ENCODE measurements at regions not wholly inside any gene's neighbourhood (a gene's known extent, or its start where the extent isn't known, plus 50 kb on each side); places are given as distances from the start of the nearest gene placed in this dataset.

DNA sequence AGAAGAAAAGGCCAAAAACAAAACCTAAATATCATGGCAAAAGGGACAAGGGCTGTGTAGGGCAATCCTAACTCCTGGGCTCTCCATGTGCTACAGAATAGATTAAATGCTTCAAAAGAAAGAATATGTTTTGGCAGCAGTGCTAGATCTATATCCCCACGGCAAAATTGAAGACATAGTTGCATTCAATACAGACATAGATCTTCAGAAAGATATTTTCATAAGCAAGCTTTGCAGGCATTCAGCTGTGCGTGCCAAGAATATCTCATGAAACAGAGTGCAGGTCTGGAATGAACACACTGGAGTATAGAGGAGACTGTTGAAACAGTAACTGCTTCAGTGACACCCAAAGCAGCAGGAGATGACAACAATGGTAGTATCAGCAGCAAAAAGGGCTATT, 1476.9 kb downstream of the ARAP2 start:
- intact Hi-C loops (cut with micrococcal nuclease) = no loop called here
- ChIA-PET POLR2A (no interaction called here), CTCF (interaction anchor here (0.6 to 1.1 kb wide), 4 partner anchors 10 to 1166 kb away, joined by 3 to 4 read pairs (median 3); no protein-coding TSS in a partner anchor)
- no peaks in the 10 kb centered on the region for H3K9me3 Mint-ChIP-seq (ENCODE audit: unreplicated experiment)
- no peak for DNase-seq (ENCODE audit: unreplicated experiment)
- no peaks in the 10 kb centered on the region for H3K36me3 Mint-ChIP-seq (ENCODE audit: insufficient read depth, unreplicated experiment)
- no peak overlapping the region for H3K4me3 Mint-ChIP-seq (ENCODE audit: unreplicated experiment)
- no peak overlapping the region for H3K27ac Mint-ChIP-seq (ENCODE audit: low read depth, unreplicated experiment)
- BruUV-seq (replicated peaks) = no TSS peak
- H3K27me3 Mint-ChIP-seq (ENCODE audit: insufficient read depth, unreplicated experiment) = no peaks in the 10 kb centered on the region
- no peaks in the 10 kb centered on the region for H3K4me1 Mint-ChIP-seq (ENCODE audit: insufficient read depth, unreplicated experiment)
- TF ChIP-seq, protein P1, sequence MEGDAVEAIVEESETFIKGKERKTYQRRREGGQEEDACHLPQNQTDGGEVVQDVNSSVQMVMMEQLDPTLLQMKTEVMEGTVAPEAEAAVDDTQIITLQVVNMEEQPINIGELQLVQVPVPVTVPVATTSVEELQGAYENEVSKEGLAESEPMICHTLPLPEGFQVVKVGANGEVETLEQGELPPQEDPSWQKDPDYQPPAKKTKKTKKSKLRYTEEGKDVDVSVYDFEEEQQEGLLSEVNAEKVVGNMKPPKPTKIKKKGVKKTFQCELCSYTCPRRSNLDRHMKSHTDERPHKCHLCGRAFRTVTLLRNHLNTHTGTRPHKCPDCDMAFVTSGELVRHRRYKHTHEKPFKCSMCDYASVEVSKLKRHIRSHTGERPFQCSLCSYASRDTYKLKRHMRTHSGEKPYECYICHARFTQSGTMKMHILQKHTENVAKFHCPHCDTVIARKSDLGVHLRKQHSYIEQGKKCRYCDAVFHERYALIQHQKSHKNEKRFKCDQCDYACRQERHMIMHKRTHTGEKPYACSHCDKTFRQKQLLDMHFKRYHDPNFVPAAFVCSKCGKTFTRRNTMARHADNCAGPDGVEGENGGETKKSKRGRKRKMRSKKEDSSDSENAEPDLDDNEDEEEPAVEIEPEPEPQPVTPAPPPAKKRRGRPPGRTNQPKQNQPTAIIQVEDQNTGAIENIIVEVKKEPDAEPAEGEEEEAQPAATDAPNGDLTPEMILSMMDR (IDR thresholded peaks at IDR 0.05; ENCODE audit: unreplicated experiment) = no peak

DNA sequence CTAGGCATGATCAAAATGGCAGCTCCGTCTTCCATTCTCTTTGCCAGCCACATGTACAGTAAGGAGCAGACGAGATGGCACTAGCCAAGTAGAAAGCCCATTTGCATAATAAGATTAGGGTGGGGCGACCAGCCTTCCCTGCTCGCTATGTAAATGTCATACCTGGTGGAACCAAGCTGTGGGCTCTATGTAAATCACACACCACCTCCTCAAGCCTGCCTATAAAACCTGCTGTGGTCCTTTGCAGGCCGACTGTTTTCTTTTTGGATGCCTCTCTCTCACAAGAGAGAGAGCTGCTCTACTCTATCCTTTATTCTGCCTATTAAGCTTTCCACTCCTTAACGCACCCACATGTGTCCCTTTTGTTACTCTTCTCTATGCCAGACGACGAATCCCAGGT, 1472.7 kb downstream of the ARAP2 start:
- CTCF ChIA-PET = no interaction called here
- DNase-seq (ENCODE audit: unreplicated experiment) = no peak
- intact Hi-C loops (cut with micrococcal nuclease) = no loop called here
- no peaks in the 10 kb centered on the region for H3K9me3 Mint-ChIP-seq (ENCODE audit: unreplicated experiment)
- BruUV-seq (replicated peaks) = no TSS peak
- peaks cover 5% of the 10 kb centered on the region for H3K4me1 Mint-ChIP-seq (ENCODE audit: insufficient read depth, unreplicated experiment)
- no peak overlapping the region for H3K4me3 Mint-ChIP-seq (ENCODE audit: unreplicated experiment)
- no peak overlapping the region for H3K27ac Mint-ChIP-seq (ENCODE audit: low read depth, unreplicated experiment)
- TF ChIP-seq, protein P1 (IDR thresholded peaks at IDR 0.05; ENCODE audit: unreplicated experiment) = no peak
- H3K27me3 Mint-ChIP-seq (ENCODE audit: insufficient read depth, unreplicated experiment) = no peaks in the 10 kb centered on the region
- POLR2A ChIA-PET = interaction anchor here (0.5 kb wide), 1 partner anchor 201 kb away, joined by 3 read pairs; no protein-coding TSS in a partner anchor
- no peaks in the 10 kb centered on the region for H3K36me3 Mint-ChIP-seq (ENCODE audit: insufficient read depth, unreplicated experiment)

DNA sequence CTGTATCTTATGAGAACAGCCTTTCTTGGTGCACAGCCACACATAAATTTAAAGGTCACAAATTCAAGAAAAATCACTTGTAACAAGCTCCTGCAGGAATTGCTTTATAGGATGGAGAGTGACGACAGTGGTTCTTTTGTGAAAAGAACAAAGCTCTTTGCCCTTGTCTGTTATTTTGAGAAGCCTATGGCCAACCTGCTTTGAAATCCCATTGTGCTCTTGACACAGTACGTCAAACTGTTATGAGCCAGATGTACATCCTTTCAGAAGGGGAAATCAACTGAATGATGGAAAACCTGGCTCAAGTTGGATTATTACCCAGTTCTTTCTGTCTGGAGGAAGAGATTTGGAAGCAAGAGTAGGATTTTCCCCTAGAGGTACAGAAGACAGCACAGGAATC, 1454.2 kb downstream of the ARAP2 start:
- no TSS peak for BruUV-seq (replicated peaks)
- TF ChIP-seq, protein P1 (IDR thresholded peaks at IDR 0.05; ENCODE audit: unreplicated experiment) = no peak
- H3K27me3 Mint-ChIP-seq (ENCODE audit: insufficient read depth, unreplicated experiment) = no peaks in the 10 kb centered on the region
- no peaks in the 10 kb centered on the region for H3K36me3 Mint-ChIP-seq (ENCODE audit: insufficient read depth, unreplicated experiment)
- no peak overlapping the region for H3K27ac Mint-ChIP-seq (ENCODE audit: low read depth, unreplicated experiment)
- ChIA-PET CTCF (interaction anchor here (0.8 kb wide), 1 partner anchor 577 kb away, joined by 3 read pairs; no protein-coding TSS in a partner anchor), POLR2A (no interaction called here)
- peaks cover 8% of the 10 kb centered on the region for H3K9me3 Mint-ChIP-seq (ENCODE audit: unreplicated experiment)
- no peaks in the 10 kb centered on the region for H3K4me1 Mint-ChIP-seq (ENCODE audit: insufficient read depth, unreplicated experiment)
- intact Hi-C loops (cut with micrococcal nuclease) = no loop called here
- DNase-seq (ENCODE audit: unreplicated experiment) = no peak
- H3K4me3 Mint-ChIP-seq (ENCODE audit: unreplicated experiment) = no peak overlapping the region

DNA sequence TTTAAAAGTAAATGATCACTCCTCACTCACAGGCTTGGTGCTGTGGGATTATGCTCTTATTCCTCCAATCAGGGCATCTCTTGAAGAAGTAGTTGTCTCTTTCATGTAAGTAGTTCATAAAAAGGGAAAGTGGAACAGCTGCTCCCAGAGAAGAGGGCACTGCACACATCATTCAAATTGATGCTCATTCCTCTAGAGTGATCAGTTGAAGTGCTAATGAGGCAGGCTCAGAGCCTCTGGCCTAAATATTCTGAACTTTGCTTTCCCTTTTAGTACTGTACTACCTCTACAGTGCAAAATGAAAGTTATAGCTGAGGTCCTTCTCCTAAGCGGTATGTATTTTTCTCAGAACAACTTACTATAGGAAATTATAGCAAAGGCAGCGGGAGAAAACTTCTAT, 1453.1 kb downstream of the ARAP2 start:
- Mint-ChIP-seq H3K27me3 (ENCODE audit: insufficient read depth, unreplicated experiment) (no peaks in the 10 kb centered on the region), H3K9me3 (ENCODE audit: unreplicated experiment) (peaks cover 8% of the 10 kb centered on the region), H3K4me1 (ENCODE audit: insufficient read depth, unreplicated experiment) (no peaks in the 10 kb centered on the region), H3K4me3 (ENCODE audit: unreplicated experiment) (no peak overlapping the region), H3K36me3 (ENCODE audit: insufficient read depth, unreplicated experiment) (no peaks in the 10 kb centered on the region), H3K27ac (ENCODE audit: low read depth, unreplicated experiment) (no peak overlapping the region)
- CTCF ChIA-PET = no interaction called here
- POLR2A ChIA-PET = no interaction called here
- TF ChIP-seq, protein P1 (IDR thresholded peaks at IDR 0.05; ENCODE audit: unreplicated experiment) = no peak
- BruUV-seq (replicated peaks) = no TSS peak
- intact Hi-C loops (cut with micrococcal nuclease) = no loop called here
- no peak for DNase-seq (ENCODE audit: unreplicated experiment)

Data from MCF 10A (cell line).